GM21723 (cell line): ENCODE measurements at regions not wholly inside any gene's neighbourhood (a gene's known extent, or its start where the extent isn't known, plus 50 kb on each side); places are given as distances from the start of the nearest gene placed in this dataset.
A peak's percentile ranks its signal among the peaks of the same experiment; 100 is the strongest.
"Not testable (repeated sequence)": the region's sequence is repeated elsewhere in the genome, so short reads cannot be mapped to it uniquely, and the experiment has no call there.

Experiments
- ATAC-seq: cut with Tn5 transposase; IDR thresholded peaks from one replicate; pipeline ENCODE4 v1.9.1; 2021; ENCODE audit warnings: mild to moderate bottlenecking, moderate library complexity; ENCODE audit not compliant: unreplicated experiment

DNA sequence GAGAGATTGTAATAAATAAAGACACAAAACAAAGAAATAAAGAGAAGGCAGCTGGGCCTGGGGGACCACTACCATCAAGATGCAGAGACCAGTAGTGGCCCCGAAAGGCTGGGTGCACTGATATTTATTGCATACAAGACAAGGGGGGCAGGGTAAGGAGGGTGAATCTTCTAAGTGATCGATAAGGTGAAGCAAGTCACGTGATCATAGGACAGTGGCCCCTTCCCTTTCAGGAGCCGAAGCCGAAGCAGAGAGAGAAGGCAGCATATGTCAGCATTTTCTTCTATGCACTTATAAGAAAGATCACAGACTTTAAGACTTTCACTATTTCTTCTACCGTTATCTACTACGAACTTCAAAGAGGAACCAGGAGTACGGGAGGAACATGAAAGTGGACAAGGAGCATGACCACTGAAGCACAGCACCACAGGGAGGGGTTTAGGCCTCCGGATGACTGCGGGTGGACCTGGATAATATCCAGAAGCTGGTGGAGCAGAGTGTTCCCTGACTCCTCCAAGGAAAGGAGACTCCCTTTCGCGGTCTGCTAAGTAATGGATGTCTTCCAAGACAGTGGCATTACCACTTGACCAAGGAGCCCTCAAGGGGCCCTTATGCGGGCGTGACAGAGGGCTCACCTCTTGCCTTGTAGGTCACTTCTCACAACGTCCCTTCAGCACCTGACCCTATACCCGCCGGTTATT lies 126.4 kb downstream of the RBM46 start:
- not testable (repeated sequence) for ATAC-seq

DNA sequence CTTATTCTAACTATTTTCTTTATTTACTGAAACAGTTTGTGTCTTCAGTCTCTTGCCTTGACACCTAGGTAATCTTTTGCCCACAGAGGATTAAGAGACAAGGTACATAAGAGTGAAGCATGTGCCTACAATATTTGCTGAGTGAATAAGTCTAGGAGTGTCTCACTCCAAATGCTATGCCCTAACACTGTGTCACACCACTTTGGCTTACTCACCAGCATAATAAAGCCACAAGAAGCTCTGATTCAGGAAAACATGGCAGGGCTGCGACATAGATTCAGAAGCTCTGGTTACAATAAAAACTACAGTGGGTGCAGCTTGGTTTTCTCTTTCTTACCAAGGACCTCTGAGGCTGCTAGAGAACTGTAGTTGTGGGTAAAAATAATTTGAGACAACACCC lies 127.1 kb downstream of the RBM46 start:
- no peak for ATAC-seq

DNA sequence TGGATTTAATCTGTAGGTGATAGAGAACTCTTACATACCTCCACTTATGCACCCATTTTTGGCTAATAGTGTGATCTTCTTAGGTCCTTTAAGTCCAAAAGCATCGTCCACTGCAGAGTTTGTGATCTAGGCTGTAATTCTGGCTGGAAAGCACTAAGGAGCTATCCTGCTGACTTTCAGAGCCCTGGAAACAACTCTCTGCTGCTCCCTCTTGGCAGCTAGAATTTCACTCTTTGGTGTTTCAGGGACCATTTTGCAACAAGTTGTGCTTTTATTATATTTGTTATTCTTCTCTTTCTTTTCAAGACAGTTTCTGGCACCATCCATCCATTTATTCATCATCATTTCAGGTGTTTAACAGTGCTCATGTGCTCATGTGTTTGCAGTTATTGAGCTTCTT lies 130.0 kb downstream of the RBM46 start:
- ATAC-seq = no peak

DNA sequence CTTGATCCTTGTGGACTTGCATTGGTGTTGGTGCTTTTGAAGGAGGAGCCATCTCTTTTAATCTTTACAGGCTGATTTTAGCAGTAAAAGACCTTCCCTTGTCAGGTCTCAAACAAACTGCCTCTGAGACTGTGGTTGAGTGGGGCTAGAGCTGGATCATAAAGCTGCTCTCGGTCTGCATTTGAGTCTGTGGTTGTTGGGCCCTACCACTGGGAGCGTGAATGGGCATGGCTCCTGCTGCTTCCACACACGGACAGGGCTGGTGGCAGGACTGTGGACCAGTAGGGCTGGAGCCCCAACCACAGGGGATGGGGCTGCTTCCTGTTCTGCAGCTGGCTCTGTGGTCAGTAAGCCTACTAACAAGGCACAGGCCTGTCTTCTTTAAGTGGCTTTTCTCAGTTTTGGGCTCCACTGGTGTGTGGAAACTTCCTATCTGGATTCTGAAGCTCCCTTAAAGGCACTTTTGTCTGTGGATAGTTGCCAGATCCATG lies 130.6 kb downstream of the RBM46 start:
- ATAC-seq = no peak

DNA sequence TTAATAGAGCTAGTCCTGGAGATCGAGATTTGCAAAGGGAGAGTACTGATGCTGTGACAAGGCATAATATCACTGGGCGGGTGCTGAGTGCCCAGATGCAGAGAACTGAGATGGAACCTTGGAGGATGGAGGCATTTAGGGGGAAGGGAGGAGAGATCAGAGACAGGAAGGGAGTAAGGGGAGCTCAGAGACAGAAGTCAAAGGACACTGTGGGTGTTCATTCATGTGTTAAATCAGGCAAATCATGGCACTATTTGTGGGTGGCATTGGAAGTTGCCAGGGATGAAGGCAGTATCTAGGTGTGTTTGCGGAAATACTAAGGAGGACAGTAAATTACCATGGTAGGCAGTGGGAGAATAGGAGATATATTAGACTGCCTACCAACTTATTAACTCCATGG lies 135.0 kb downstream of the RBM46 start:
- ATAC-seq = no peak

DNA sequence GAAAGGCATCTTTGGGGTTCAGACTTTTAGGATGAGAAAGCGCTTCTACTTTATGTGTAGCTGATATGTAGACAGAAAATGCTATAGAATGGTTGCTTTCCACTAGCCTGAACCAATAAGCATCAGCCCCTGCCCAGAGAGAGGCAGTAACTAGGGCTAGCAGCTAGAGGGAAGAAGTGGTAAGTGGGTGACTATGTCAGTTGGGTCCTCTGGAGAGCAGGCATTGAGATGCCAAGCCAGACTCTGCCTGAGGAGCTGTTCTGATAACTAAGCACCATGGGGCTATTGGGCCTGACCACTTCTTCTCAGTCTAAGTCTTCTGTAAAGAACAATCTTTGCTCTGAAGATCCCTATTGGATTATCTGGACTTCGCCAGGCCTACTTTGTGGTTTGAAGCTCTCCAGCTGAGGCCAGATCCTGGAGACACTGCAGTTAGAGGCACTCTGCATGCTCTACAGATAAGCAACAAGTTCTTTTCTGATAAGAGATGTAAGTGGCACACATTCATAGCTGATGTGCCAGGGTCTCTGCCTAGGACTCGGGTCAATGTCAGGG lies 146.1 kb downstream of the RBM46 start:
- no peak for ATAC-seq

DNA sequence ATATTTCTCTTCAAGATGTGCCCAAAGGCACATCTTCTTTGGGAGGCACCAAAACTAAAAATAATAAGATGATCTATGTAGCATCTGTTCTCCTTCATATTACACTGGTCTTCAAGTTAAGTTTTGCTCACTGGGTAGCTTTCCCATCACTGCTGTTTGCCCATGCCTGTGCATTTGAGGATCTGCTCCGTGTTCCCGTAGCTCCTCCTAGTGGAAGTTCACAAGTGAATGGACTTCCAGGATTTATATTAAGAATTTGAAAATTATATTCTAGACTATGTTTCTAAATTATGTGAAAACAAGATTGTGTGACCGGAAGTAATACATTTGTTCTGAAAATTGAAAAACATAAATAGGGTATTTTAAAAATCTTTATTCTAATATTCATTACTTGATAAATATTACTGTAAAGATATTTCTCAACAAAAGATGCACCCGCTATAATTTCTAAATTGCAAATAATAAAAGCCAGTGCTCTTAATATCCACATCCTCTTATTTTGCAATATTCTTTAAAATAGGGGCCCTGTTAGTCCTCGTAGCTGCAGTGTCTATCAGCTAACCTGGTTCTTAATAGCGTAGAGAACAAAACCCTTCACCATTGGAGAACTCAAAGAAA lies 147.7 kb downstream of the RBM46 start:
- no peak for ATAC-seq

DNA sequence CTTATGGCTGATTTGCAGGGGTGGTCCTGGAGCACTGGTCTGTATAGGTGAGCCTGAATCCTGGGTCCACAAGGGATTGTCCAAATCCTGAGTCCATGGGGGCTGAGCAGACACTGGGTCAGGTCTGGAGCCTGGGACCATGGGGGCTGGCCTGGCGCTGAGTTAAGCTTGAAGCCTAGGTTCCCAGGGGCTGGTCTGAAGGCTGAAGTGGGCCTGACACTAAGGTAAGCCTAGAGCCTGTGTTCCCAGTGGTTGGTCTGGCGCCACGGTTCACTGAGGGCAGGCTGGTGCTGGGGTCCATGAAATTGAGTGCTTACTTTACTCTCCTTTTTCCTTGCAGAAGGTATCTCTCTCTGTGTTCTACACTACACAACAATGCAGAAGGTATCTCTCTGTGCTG lies 155.8 kb downstream of the RBM46 start:
- no peak for ATAC-seq

DNA sequence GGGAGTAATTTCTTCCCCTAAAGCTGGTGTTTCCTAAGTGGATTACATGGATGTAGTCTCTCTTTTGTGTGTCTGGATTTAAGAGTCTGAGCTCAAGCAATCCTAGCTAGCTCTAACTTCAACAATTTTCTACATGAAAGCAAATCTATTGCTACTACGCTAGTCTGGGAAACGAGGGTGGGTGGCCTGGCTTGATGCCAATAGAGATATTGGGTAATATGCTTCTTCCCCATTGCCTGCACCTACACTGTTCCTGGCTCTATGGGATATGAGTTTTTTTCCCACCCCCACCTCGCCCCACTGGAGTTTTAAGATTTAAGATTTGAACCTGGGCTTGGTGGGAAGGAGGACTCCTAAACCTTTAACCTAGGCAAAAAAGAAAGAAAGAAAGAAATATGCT lies 158.8 kb downstream of the RBM46 start:
- ATAC-seq = no peak

DNA sequence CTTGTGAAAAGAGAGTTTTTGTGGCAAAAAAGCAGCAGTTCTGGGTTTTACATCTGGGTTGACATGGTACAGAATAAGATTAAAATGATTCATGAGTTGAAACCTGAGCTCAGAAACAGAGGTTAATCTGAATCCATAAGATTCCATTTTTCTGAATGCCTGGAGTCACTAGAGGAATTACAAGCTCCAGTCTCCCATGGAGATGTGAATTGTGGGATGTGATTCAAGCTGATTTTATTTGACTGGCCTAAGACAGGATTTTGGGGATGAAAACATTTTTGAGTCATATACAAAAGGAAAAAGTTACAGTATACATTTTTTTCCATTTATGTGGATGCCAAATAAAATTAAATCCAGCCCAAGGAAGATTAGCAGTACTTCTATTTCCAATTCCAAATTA lies 161.1 kb downstream of the RBM46 start:
- ATAC-seq = no peak

DNA sequence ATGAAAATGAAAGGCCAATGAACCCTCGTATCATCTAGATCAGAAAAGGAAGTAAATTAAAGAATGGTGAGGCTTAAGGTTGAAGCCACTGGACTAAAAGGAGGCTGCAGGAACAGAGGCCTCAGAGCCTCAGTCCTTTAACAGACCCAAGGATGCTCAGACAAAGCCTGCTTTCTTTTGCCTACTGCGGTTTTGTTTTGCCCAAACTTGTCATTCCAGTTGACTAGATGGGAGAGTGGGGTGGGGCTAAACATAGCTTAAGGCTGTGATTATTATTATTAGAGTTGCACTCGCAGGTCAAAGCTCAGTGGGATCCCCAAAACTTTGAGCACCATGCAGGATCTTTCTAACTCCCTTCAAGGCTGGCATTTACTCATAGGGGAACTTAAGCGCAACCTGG lies 163.9 kb downstream of the RBM46 start:
- no peak for ATAC-seq

DNA sequence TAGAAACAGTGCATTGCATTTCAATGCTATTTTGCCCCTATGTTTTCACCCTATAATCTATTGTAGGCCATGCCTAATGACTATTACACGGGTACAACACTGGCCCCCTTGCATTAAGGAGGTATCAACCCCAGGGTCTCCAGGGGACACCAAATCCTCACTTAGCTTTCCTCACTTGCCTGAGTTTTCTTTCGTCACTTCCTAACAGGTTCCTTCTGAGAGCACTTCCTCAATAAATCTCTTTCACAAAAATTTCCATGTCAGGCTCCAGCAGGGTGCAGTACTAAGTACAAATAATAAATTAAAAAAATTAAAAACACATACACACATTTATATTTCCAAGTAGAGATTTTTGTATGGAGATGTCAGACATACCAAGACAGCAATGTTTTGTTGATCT lies 165.0 kb downstream of the RBM46 start:
- no peak for ATAC-seq

DNA sequence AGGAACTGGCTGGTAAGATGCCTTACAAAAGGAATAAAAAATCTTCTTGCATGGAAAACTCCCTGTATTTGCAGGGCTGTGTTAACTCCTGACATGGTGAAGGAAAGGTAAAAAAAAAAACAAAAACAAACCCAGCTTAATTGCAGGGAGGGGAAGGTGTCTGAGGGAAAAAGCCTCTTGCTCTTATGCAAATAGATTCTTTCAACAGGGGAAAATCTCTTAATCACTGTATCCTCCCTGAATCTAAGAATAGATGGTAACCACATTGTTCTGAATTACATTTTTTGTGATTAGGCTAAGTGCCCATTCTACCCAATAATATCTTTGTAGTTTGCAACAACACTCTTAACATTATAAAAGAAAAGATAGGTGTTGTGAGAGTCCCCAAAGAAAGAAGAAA lies 172.6 kb downstream of the RBM46 start:
- peak; percentile 50 for ATAC-seq

DNA sequence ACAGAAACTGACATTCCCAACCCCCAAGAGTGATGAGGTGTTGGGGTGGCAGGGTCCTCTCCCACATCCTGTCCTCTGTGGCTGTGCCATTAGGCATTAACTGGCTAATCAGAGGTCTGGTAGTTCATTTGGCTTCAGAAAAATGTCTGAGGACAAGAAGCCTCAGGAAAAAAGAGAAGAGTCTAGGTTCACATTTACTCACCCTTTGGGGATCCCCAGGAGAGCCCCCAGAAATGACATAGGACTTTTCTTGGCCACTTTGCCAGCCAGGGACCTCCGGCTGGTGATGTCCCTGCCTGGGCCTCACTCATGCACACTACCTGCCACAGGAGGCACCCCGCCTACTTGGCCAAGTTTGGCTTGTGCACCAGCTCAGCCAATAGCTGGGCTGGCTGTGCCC lies 173.0 kb downstream of the RBM46 start:
- peak; percentile 47 for ATAC-seq

DNA sequence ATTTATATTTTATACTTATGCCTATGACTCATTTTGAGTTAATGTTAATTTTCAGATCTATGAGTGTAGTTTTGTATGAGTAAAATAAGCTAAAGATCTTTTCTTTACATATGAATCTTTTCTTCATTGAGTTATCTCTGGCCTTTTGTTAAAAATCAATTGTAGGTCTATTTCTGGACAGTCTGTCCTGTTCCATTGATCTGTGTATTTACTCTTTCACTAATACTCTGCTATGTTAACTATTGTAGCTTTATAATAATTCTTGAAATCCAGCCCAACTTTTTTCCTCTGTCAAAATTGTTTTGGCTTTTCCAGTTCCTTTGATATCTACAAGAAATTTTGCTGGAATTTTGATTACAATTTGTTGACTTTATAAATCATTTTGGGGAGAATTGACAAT lies 177.0 kb downstream of the RBM46 start:
- no peak for ATAC-seq

DNA sequence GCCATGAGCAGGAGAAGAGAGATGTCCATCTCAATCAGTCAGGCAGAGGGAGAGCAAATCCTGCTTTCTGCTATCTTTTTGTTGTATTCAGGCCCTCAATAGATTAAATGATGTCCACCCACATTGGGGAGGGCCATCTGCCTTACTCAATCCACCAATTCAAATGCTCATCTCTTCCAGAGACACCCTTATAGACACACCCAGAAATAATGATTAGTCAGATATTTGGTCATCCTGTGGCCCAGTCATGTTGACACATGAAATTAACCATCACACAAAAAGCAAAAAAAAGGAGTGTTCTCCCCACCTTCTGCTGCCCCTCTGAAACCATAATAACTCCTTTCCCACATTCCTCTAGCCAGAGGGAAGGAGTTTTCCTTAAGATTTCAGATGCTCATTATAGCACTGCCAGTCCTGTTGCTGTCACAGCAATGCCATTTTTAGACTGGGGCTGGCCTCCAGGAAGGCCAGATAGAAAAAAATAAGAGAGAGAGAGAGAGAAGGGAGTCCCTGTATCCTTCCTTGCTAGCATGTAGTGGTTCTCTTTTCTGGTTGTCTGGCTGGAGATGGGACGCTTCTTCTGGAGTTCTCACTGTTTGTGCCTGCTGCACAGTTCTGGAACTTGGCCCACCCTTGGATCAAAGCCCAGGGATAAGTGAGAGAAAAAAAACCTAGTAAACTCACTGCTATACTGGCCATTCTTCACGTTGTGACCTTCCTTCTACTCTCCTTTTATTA lies 177.7 kb downstream of the RBM46 start:
- ATAC-seq = no peak

DNA sequence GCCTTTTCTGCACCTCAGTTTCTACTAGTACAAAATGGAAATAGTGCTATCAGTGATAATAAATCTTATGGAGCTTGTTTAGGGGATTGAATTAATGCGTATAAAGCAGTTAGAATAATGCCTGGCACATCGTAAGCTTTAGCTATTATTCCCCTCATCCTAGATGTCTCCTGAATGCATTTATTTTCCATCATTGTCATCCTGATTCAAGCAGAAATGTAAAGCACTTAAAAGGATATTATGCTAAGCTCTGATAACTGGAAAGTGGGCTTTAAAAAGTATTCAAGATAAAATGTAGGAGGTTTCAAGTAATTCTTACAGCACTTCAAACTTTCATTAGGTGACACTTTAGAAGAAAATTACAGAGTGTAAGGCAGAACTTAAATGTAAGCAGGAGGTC lies 178.7 kb downstream of the RBM46 start:
- ATAC-seq = no peak

DNA sequence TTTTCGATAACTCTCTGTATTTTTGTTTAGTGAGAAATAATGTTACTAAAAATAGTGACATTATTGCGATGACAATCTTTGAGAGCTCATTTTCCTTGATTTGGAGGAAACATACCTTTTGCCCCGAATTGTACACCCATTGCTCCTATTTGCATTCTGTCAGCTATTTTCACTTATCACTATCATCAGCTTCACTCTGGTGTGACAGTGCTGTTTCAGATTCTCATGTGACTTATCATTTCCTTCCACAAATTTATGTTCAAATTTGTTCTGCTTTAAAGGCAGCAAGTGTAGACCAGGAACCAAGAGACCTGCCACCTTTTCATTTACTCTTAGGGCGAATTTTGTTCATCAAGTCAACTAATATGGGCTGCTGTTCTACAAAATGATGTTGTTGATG lies 179.4 kb downstream of the RBM46 start:
- peak; percentile 51 for ATAC-seq

DNA sequence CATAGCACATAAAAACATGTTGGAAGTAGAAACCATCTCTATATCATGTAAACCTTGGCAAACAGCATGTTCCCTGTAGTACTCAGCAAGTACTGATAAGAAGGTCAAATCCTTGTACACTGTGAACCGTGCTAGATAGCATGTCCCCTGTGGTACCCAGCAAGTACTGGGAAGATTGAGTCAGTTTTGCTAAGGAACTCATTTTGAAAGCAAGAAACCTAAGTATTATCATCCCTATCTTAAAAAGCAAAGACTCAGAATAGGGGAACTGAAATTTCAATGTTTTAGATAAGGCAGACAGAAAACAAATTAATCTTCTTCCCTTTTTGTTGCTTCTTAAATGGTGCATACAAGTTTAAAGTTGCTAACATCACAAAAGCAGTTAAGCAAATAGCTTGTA lies 180.2 kb downstream of the RBM46 start:
- peak; percentile 98 for ATAC-seq

DNA sequence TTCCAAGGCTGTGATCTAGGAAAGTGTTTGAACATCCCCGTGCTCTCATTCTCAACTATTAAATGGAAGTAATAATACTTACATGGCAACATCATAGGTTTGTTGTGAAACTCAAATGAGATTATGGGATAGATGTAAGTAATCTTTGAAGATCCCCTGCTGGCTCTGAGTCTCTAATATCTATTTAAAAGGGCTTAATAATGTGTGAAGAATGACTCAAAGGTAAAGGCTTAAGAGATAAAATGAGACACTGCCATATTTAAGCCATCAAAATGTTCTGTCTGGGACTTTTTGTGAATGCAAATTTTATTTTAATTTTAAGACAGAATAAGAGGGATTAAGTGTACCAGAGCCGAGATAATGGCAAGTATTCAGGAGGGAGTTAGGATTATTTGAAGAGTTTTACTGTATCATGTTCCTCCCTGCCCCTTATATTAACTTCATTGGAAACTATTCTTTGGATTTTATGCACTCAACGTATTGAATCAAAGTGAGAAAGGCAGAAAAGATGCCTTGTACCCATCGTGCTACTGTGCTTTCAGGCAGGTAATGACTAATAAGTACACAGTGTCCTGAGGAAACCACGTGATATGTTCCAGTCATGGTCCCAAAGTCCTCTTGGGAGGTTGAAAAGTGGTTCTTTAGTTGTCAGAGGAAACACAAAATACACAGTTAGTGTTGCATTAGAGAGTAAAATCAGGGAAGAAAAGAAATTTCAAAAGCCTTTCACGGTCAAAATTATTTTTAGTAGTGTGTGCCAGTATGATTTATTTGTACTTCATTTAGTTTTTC lies 192.4 kb downstream of the RBM46 start:
- no peak for ATAC-seq

DNA sequence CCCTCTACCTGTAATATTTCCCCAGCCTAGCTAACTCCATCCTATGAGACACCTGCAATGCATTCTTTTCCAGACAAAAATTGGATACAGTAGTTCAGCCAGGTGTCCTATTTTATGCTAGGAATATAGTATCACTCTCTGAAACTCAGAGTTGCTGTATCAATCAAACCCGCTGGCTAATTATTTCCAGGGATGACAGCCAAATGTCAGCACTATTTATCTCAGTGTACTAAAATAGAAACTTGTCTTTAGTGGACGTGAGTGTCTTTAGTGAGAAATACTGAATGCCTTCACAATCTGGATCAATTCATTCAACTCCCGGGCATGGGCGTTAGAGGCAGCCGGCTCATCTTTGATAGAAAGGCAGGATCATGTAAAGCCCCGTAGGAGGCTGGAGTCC lies 196.2 kb downstream of the RBM46 start:
- no peak for ATAC-seq
